ENCODE measurements at regions not wholly inside any gene's neighbourhood (a gene's known extent, or its start where the extent isn't known, plus 50 kb on each side); places are given as distances from the start of the nearest gene placed in this dataset.

DNA sequence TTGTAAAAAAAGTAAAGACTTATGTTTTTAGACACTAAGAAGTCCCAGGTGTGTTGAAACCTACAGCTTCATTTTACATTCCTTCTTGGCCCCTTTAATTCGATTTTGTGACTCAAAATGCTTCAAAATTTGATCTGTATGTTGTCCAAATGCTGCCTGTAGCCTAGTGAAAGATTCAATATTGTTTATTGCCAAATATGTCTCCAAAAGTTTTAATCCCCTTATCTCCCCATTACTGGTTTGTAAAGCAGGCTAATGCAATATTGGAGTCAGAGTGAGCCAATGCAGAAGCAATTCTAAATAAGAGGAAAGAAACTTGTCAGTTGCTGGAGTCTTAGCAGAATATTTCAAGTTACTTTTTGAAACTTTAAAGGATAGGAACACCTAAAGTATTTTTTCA, 287.0 kb upstream of the ZC3H15 start:
- DNase-seq, result no peak
- H3K9ac ChIP-seq (ENCODE audit: low read depth, low read length), result no peak overlapping the region
- no peaks in the 10 kb centered on the region for H3K9me3 ChIP-seq (ENCODE audit: insufficient read depth, low read length, severe bottlenecking)
- no peaks in the 10 kb centered on the region for H3K4me1 ChIP-seq (ENCODE audit: insufficient read depth, low read length)
- no peaks in the 10 kb centered on the region for H3K27me3 ChIP-seq (ENCODE audit: insufficient read depth, low read length, poor library complexity)
- H4K20me1 ChIP-seq (ENCODE audit: insufficient read depth, low read length), result no peaks in the 10 kb centered on the region
- no peaks in the 10 kb centered on the region for H3K79me2 ChIP-seq (ENCODE audit: insufficient read depth, low read length)
- H2AFZ ChIP-seq (ENCODE audit: low read depth, low read length), result no peak overlapping the region
- H3K36me3 ChIP-seq (ENCODE audit: insufficient read depth, low read length), result no peaks in the 10 kb centered on the region
- no peak overlapping the region for H3K4me3 ChIP-seq (ENCODE audit: low read depth in 1 of 2, low read length in 2 of 2)
- TF ChIP-seq, protein P1, sequence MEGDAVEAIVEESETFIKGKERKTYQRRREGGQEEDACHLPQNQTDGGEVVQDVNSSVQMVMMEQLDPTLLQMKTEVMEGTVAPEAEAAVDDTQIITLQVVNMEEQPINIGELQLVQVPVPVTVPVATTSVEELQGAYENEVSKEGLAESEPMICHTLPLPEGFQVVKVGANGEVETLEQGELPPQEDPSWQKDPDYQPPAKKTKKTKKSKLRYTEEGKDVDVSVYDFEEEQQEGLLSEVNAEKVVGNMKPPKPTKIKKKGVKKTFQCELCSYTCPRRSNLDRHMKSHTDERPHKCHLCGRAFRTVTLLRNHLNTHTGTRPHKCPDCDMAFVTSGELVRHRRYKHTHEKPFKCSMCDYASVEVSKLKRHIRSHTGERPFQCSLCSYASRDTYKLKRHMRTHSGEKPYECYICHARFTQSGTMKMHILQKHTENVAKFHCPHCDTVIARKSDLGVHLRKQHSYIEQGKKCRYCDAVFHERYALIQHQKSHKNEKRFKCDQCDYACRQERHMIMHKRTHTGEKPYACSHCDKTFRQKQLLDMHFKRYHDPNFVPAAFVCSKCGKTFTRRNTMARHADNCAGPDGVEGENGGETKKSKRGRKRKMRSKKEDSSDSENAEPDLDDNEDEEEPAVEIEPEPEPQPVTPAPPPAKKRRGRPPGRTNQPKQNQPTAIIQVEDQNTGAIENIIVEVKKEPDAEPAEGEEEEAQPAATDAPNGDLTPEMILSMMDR (IDR thresholded peaks at IDR 0.05; ENCODE audit: borderline replicate concordance, extremely low read depth, low read length, poor library complexity, severe bottlenecking), result no peak
- no peak for TF ChIP-seq EZH2 (IDR thresholded peaks at IDR 0.05; ENCODE audit: borderline replicate concordance, low read depth, low read length, severe bottlenecking)
- H3K4me2 ChIP-seq (ENCODE audit: insufficient read depth, low read length), result no peak overlapping the region
- no peak for ATAC-seq (ENCODE audit: insufficient read depth, low read depth)
- H3K27ac ChIP-seq (ENCODE audit: low read length), result no peak overlapping the region

DNA sequence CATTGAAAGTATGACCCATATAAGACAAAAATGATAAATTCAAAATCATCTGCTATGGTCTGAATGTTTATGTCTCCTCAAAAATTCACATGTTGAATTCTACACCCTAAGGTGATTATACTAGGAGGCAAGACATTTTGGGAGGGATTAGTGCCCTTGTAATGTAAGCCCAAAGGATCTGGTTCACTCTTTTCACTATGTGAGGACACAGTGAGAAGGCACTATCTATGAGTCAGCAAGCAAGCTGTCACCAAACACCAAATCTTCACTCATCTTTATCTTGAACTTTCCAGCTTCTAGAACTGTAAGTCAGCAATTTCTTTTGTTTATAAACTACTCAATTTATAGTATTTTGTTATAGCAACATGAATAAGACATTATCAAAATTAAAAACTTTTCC, 284.7 kb upstream of the ZC3H15 start:
- TF ChIP-seq, protein P1 (IDR thresholded peaks at IDR 0.05; ENCODE audit: borderline replicate concordance, extremely low read depth, low read length, poor library complexity, severe bottlenecking), result no peak
- TF ChIP-seq EZH2 (IDR thresholded peaks at IDR 0.05; ENCODE audit: borderline replicate concordance, low read depth, low read length, severe bottlenecking), result no peak
- H3K9me3 ChIP-seq (ENCODE audit: insufficient read depth, low read length, severe bottlenecking), result no peaks in the 10 kb centered on the region
- H4K20me1 ChIP-seq (ENCODE audit: insufficient read depth, low read length), result no peaks in the 10 kb centered on the region
- no peak overlapping the region for H3K4me2 ChIP-seq (ENCODE audit: insufficient read depth, low read length)
- no peaks in the 10 kb centered on the region for H3K4me1 ChIP-seq (ENCODE audit: insufficient read depth, low read length)
- no peak overlapping the region for H3K9ac ChIP-seq (ENCODE audit: low read depth, low read length)
- H3K4me3 ChIP-seq (ENCODE audit: low read depth in 1 of 2, low read length in 2 of 2), result no peak overlapping the region
- no peak for ATAC-seq (ENCODE audit: insufficient read depth, low read depth)
- no peak for DNase-seq
- no peaks in the 10 kb centered on the region for H3K36me3 ChIP-seq (ENCODE audit: insufficient read depth, low read length)
- no peak overlapping the region for H3K27ac ChIP-seq (ENCODE audit: low read length)
- no peaks in the 10 kb centered on the region for H3K79me2 ChIP-seq (ENCODE audit: insufficient read depth, low read length)
- H2AFZ ChIP-seq (ENCODE audit: low read depth, low read length), result no peak overlapping the region
- H3K27me3 ChIP-seq (ENCODE audit: insufficient read depth, low read length, poor library complexity), result no peaks in the 10 kb centered on the region

DNA sequence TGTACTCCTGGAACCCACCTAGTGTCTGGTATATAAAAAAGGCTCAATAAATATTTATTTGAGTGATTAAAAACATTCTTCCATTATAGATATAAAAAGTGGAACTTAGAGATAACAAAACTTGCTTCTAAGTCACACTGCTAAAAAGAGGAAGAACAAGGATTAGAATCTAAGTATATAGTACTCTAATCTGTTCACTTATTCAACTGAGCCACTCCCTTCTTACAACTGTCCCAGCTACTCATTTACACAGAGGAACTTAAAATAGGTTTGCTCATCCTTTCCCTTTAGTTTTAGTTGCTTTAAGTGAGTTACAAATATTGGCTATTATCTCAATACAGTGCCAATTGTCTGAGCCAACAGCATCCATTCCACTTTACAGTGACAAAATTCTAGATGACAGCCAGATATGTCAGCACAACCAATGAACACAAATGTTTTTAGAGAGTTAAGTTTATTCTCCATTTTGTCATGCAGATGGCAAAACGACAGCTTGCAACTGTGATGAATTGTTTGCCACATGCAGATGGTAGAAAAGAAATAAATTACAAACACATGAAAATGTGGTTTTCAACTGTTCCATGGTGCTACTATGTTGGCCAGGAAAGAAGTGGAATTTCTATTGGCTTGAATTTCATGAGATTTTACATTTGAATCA, 280.7 kb upstream of the ZC3H15 start:
- H3K4me1 ChIP-seq (ENCODE audit: insufficient read depth, low read length), result no peaks in the 10 kb centered on the region
- no peak overlapping the region for H3K27ac ChIP-seq (ENCODE audit: low read length)
- ATAC-seq (ENCODE audit: insufficient read depth, low read depth) (no peak), DNase-seq (no peak)
- no peak overlapping the region for H3K9ac ChIP-seq (ENCODE audit: low read depth, low read length)
- TF ChIP-seq, protein P1 (IDR thresholded peaks at IDR 0.05; ENCODE audit: borderline replicate concordance, extremely low read depth, low read length, poor library complexity, severe bottlenecking), result no peak
- TF ChIP-seq EZH2 (IDR thresholded peaks at IDR 0.05; ENCODE audit: borderline replicate concordance, low read depth, low read length, severe bottlenecking), result no peak
- no peak overlapping the region for H3K4me2 ChIP-seq (ENCODE audit: insufficient read depth, low read length)
- H3K9me3 ChIP-seq (ENCODE audit: insufficient read depth, low read length, severe bottlenecking), result no peaks in the 10 kb centered on the region
- H3K36me3 ChIP-seq (ENCODE audit: insufficient read depth, low read length), result no peaks in the 10 kb centered on the region
- H3K4me3 ChIP-seq (ENCODE audit: low read depth in 1 of 2, low read length in 2 of 2), result no peak overlapping the region
- H2AFZ ChIP-seq (ENCODE audit: low read depth, low read length), result no peak overlapping the region
- no peaks in the 10 kb centered on the region for H3K79me2 ChIP-seq (ENCODE audit: insufficient read depth, low read length)
- H4K20me1 ChIP-seq (ENCODE audit: insufficient read depth, low read length), result no peaks in the 10 kb centered on the region
- H3K27me3 ChIP-seq (ENCODE audit: insufficient read depth, low read length, poor library complexity), result no peaks in the 10 kb centered on the region

Measured in DND-41 (cell line).